Liver (tissue), 3 donors: ENCODE measurements at regions not wholly inside any gene's neighbourhood (a gene's known extent, or its start where the extent isn't known, plus 50 kb on each side); places are given as distances from the start of the nearest gene placed in this dataset.

Experiments
- ATF3 ChIP-seq: IDR thresholded peaks from 2 replicates; pipeline ENCODE4 v1.6.1; 2016; ENCODE audit warnings: antibody characterized with exemption
- CTCF ChIP-seq: fragments of 150-350 bp; IDR thresholded peaks from 2 replicates; pipeline ENCODE4 v1.5.1; 2017; ENCODE audit warnings: improper control_type of control experiment, low read depth, low read length; ENCODE audit not compliant: missing input control
- FOXA1 ChIP-seq: IDR thresholded peaks from 2 replicates; pipeline ENCODE4 v1.6.1; 2016; ENCODE audit warnings: antibody characterized with exemption
- JUND ChIP-seq, 2 donors: IDR thresholded peaks; 2 replicates each; pipeline ENCODE4 v1.6.1; 2016; ENCODE audit warnings: antibody characterized with exemption in 2 of 2
- RAD21 ChIP-seq, 2 donors: IDR thresholded peaks; 2 replicates each; pipeline ENCODE4 v1.6.1; 2016; ENCODE audit warnings: antibody characterized with exemption in 2 of 2, mild to moderate bottlenecking in 2 of 2
- SP1 ChIP-seq: IDR thresholded peaks from 2 replicates; pipeline ENCODE4 v1.6.1; 2018; ENCODE audit warnings: antibody characterized with exemption, mild to moderate bottlenecking
- TAF1 ChIP-seq: conservative IDR thresholded peaks from 2 replicates; pipeline ENCODE4 v1.6.1; 2016; ENCODE audit warnings: antibody characterized with exemption, mild to moderate bottlenecking
- YY1 ChIP-seq: IDR thresholded peaks from 2 replicates; pipeline ENCODE4 v1.6.1; 2016; ENCODE audit warnings: antibody characterized with exemption, mild to moderate bottlenecking
- ZBTB33 ChIP-seq: IDR thresholded peaks from 2 replicates; pipeline ENCODE4 v1.6.1; 2016; ENCODE audit warnings: antibody characterized with exemption
- TF ChIP-seq, protein P1 (sequence below): IDR thresholded peaks from 2 replicates; pipeline ENCODE4 v1.6.1; 2016; ENCODE audit warnings: antibody characterized with exemption, mild to moderate bottlenecking
- donor health status: healthy.
- donor health status: healthy.

GRCh38 chr13:21282065-21282464 is 105.6 kb downstream of the MRPL57 start:
- TF ChIP-seq CTCF = no peak
- TF ChIP-seq YY1 = no peak
- peak; percentile 62 for TF ChIP-seq SP1
- TF ChIP-seq TAF1 = peak; percentile 64
- TF ChIP-seq ATF3 = peak; percentile 38
- TF ChIP-seq, protein P1, sequence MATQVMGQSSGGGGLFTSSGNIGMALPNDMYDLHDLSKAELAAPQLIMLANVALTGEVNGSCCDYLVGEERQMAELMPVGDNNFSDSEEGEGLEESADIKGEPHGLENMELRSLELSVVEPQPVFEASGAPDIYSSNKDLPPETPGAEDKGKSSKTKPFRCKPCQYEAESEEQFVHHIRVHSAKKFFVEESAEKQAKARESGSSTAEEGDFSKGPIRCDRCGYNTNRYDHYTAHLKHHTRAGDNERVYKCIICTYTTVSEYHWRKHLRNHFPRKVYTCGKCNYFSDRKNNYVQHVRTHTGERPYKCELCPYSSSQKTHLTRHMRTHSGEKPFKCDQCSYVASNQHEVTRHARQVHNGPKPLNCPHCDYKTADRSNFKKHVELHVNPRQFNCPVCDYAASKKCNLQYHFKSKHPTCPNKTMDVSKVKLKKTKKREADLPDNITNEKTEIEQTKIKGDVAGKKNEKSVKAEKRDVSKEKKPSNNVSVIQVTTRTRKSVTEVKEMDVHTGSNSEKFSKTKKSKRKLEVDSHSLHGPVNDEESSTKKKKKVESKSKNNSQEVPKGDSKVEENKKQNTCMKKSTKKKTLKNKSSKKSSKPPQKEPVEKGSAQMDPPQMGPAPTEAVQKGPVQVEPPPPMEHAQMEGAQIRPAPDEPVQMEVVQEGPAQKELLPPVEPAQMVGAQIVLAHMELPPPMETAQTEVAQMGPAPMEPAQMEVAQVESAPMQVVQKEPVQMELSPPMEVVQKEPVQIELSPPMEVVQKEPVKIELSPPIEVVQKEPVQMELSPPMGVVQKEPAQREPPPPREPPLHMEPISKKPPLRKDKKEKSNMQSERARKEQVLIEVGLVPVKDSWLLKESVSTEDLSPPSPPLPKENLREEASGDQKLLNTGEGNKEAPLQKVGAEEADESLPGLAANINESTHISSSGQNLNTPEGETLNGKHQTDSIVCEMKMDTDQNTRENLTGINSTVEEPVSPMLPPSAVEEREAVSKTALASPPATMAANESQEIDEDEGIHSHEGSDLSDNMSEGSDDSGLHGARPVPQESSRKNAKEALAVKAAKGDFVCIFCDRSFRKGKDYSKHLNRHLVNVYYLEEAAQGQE = no peak
- TF ChIP-seq JUND (IDR thresholded peaks at IDR 0.05) = no peak
- peak; percentile 33 for TF ChIP-seq FOXA1
- no peak for TF ChIP-seq ZBTB33
- peak in 1 of 2 donors; percentile 12 for TF ChIP-seq RAD21 (IDR thresholded peaks at IDR 0.05)
